H1 (cell line): ENCODE measurements at regions not wholly inside any gene's neighbourhood (a gene's known extent, or its start where the extent isn't known, plus 50 kb on each side); places are given as distances from the start of the nearest gene placed in this dataset.

Source experiments
- ASH2L ChIP-seq: fragments of 200-600, 300-600 bp; sonication (generic); IDR thresholded peaks from one replicate; pipeline ENCODE4 v1.7.1; 2017; ENCODE audit warnings: low read length
- CBX5 ChIP-seq: fragments of 300-800, 300-1000 bp; sonication (generic); IDR thresholded peaks from 2 replicates; pipeline ENCODE4 v1.7.1; 2016; ENCODE audit warnings: antibody characterized with exemption, low read length, low read depth
- CHD1 ChIP-seq: IDR thresholded peaks from 2 replicates; pipeline ENCODE4 v1.6.1; 2012; ENCODE audit warnings: low read depth, low read length, improper control_type of control experiment
- CTBP2 ChIP-seq: IDR thresholded peaks from 2 replicates; pipeline ENCODE4 v1.7.0; 2011; ENCODE audit warnings: borderline replicate concordance, mild to moderate bottlenecking, moderate library complexity, mixed read lengths, low read length; ENCODE audit not compliant: insufficient read depth, insufficient read length
- YY1 ChIP-seq: IDR thresholded peaks from 2 replicates; pipeline ENCODE4 v1.6.1; 2011; ENCODE audit warnings: low read depth, mild to moderate bottlenecking, low read length
- ZNF274 ChIP-seq: IDR thresholded peaks from 2 replicates; pipeline ENCODE4 v1.7.0; 2012; ENCODE audit warnings: low read length, borderline replicate concordance; ENCODE audit errors: extremely low read depth
- TF ChIP-seq, protein P1 (sequence below): fragments of 300-600 bp; sonication (generic); IDR thresholded peaks from 2 replicates; pipeline ENCODE4 v1.7.1; 2012; ENCODE audit warnings: low read length, moderate library complexity, mild to moderate bottlenecking, inconsistent platforms; ENCODE audit not compliant: insufficient replicate concordance

DNA sequence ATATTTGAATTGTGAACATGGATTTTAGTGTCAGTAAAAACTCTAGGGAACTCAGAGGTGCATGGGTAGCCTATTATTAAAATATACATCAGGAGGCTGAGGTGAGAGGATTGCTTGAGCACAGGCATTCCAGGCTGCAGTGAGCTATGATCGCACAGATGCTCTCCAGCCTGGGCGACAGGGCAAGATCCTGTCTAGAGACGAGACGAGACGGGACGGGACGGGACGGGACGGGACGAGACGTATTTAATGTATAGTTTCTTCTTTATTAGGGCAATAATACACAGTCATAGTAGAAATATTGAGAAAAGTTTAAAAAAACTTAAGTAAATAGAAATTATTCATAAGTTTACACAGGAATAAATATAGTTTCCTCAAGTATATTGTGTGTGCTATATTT, 89.3 kb downstream of the DIPK2A start (continued):
- TF ChIP-seq, protein P1, sequence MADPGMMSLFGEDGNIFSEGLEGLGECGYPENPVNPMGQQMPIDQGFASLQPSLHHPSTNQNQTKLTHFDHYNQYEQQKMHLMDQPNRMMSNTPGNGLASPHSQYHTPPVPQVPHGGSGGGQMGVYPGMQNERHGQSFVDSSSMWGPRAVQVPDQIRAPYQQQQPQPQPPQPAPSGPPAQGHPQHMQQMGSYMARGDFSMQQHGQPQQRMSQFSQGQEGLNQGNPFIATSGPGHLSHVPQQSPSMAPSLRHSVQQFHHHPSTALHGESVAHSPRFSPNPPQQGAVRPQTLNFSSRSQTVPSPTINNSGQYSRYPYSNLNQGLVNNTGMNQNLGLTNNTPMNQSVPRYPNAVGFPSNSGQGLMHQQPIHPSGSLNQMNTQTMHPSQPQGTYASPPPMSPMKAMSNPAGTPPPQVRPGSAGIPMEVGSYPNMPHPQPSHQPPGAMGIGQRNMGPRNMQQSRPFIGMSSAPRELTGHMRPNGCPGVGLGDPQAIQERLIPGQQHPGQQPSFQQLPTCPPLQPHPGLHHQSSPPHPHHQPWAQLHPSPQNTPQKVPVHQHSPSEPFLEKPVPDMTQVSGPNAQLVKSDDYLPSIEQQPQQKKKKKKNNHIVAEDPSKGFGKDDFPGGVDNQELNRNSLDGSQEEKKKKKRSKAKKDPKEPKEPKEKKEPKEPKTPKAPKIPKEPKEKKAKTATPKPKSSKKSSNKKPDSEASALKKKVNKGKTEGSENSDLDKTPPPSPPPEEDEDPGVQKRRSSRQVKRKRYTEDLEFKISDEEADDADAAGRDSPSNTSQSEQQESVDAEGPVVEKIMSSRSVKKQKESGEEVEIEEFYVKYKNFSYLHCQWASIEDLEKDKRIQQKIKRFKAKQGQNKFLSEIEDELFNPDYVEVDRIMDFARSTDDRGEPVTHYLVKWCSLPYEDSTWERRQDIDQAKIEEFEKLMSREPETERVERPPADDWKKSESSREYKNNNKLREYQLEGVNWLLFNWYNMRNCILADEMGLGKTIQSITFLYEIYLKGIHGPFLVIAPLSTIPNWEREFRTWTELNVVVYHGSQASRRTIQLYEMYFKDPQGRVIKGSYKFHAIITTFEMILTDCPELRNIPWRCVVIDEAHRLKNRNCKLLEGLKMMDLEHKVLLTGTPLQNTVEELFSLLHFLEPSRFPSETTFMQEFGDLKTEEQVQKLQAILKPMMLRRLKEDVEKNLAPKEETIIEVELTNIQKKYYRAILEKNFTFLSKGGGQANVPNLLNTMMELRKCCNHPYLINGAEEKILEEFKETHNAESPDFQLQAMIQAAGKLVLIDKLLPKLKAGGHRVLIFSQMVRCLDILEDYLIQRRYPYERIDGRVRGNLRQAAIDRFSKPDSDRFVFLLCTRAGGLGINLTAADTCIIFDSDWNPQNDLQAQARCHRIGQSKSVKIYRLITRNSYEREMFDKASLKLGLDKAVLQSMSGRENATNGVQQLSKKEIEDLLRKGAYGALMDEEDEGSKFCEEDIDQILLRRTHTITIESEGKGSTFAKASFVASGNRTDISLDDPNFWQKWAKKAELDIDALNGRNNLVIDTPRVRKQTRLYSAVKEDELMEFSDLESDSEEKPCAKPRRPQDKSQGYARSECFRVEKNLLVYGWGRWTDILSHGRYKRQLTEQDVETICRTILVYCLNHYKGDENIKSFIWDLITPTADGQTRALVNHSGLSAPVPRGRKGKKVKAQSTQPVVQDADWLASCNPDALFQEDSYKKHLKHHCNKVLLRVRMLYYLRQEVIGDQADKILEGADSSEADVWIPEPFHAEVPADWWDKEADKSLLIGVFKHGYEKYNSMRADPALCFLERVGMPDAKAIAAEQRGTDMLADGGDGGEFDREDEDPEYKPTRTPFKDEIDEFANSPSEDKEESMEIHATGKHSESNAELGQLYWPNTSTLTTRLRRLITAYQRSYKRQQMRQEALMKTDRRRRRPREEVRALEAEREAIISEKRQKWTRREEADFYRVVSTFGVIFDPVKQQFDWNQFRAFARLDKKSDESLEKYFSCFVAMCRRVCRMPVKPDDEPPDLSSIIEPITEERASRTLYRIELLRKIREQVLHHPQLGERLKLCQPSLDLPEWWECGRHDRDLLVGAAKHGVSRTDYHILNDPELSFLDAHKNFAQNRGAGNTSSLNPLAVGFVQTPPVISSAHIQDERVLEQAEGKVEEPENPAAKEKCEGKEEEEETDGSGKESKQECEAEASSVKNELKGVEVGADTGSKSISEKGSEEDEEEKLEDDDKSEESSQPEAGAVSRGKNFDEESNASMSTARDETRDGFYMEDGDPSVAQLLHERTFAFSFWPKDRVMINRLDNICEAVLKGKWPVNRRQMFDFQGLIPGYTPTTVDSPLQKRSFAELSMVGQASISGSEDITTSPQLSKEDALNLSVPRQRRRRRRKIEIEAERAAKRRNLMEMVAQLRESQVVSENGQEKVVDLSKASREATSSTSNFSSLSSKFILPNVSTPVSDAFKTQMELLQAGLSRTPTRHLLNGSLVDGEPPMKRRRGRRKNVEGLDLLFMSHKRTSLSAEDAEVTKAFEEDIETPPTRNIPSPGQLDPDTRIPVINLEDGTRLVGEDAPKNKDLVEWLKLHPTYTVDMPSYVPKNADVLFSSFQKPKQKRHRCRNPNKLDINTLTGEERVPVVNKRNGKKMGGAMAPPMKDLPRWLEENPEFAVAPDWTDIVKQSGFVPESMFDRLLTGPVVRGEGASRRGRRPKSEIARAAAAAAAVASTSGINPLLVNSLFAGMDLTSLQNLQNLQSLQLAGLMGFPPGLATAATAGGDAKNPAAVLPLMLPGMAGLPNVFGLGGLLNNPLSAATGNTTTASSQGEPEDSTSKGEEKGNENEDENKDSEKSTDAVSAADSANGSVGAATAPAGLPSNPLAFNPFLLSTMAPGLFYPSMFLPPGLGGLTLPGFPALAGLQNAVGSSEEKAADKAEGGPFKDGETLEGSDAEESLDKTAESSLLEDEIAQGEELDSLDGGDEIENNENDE, result no peak
- TF ChIP-seq CBX5 (no peak), CHD1 (no peak), YY1 (no peak), CTBP2 (no peak), ZNF274 (no peak), ASH2L (no peak)
